ENCODE measurements at regions not wholly inside any gene's neighbourhood (a gene's known extent, or its start where the extent isn't known, plus 50 kb on each side); places are given as distances from the start of the nearest gene placed in this dataset.
A peak's percentile ranks its signal among the peaks of the same experiment; 100 is the strongest.
"Not testable (repeated sequence)": the region's sequence is repeated elsewhere in the genome, so short reads cannot be mapped to it uniquely, and the experiment has no call there.

DNA sequence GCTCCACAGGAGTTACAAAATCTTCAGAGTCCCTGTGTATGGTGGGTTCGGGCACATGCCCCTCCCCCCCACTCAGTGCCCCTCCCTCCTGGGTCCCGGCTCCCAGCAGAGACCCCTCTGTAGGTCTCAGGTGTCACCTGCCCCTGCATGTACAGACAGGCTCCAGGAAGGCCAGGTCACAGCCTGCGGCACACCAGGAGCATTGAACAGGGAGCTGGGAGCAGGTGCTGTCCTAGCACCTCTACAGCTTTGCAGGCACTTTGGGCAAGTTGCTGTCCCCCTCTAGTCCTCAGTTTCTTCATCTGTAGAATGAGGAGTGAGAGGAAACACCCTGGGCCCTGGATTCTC is 80.1 kb upstream of the RTL6 start:
- no peak for DNase-seq (ENCODE audit: low read depth in 2 of 3, low spot score in 2 of 3)

DNA sequence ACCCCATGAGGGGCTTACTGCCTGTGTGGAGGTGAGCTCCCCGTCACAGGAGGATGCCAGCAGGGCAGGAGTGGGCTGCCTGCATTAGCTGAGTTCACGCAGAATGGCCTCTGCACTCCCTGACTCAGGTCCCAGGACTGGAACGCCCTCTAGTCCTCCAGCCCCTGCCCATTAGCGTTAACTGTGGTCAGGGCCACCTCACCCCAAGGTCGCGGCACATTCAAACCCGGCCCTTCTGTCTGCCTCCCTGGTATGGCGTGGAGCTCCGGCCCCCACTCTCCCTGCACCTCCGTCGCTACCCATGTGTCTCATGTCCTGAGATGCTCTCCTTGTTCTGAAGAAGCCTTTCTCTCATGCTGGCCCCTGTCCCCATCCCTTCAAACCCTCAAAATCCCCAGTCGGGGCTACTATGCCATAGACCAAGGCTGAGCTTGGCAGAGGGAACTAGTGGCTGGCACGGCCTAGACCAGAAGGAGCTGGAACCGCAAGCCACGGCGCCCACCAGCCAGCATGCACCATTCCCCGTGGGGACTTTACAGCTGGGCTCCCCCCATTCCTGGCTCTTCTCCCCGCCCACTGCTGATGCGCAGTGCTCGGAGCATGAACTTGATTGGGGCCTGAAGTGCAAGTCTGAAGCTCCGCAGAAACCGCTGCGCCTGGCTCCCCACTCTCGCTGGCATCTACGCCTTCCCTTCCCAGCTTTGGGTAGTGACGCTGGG is 79.5 kb upstream of the RTL6 start:
- no peak for DNase-seq (ENCODE audit: low read depth in 2 of 3, low spot score in 2 of 3)

DNA sequence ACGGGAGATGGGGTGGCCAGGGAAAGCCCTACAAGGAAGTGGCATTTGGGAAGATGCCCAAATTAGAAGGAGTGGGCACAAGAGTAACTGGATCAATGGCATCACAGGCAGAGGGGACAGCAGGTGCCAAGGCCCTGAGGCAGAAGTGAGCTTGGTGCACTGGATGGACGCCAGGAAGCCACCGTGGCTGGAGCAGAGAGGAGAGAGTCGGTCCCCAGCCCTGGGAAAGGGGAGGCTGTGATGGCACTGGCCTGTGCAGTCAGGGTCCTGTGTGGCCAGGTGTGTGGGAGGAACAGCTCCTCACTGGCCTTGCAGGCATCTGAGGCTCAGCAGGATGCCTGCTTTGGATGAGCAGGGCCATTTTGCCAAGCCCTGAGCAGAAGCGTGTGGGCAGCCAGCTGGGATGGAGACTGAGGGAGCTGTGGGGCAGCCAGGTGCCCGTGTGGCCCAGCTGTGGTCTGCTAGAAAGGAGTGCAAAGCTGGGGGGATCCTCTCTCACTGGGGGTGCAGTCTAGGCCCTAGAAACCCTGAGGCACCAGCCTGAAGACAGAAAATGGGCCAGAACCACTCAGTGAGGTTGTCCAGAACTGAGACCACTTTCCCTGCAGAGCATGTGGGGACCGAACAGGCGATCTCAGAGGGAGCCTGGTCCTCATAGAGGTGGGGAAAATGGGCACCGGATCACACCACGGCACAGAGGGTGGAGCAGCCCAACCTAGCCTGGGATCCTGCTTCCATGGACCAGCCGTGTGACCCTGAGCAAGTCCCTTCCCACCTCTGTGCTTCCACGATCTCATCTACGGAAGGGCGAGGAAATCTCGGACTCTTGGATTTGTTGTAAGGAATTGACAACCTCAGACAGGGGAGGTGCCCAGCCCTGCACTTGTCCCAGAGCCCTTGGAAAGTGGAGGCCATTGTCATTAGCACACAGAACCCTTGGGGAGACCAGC is 78.6 kb upstream of the RTL6 start:
- DNase-seq (ENCODE audit: low read depth in 2 of 3, low spot score in 2 of 3): no peak

DNA sequence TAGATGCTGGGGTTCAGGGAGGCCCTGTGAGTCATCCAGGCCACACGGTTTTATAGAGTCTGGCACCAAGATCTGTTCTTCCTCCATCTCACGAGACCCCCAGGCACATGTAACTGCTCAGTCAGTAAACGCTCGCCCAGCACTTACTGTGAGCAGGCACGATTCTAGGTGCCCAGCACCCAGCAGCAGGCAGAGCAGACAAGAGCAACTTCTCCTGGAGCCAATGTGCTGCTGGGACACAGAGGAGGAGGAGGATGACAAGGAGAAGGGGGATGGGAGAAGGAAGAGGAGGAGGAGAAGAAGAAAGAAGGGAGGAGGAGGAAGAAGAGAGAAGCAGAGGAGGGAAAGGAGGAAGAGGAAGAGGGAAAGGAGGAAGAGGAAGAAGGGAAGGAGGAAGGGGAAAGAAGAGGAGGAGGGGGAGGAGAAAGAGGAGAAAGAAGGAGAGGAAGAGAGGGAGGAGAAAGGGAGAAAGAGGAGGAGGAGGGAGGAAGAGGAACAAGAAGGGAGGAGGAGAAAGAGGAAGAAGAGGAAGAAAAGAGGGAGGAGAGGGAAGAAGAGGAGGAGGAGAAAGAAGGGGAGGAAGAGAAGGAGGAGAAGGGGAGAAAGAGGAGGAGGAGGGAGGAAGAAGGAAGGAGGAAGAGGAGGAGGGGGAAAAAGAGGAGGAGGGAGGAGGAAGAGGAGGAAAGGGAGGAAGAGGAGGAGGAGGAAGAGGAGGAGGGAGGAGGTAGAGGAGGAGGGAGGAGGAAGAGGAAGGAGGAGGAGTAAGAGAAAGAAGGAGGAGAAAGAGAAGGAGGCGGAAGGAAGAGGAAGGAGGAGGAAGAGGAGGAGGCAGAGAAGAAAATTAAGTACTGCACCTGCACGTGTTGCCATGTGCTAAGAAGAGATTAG is 77.6 kb upstream of the RTL6 start:
- DNase-seq (ENCODE audit: low read depth in 2 of 3, low spot score in 2 of 3): no peak

DNA sequence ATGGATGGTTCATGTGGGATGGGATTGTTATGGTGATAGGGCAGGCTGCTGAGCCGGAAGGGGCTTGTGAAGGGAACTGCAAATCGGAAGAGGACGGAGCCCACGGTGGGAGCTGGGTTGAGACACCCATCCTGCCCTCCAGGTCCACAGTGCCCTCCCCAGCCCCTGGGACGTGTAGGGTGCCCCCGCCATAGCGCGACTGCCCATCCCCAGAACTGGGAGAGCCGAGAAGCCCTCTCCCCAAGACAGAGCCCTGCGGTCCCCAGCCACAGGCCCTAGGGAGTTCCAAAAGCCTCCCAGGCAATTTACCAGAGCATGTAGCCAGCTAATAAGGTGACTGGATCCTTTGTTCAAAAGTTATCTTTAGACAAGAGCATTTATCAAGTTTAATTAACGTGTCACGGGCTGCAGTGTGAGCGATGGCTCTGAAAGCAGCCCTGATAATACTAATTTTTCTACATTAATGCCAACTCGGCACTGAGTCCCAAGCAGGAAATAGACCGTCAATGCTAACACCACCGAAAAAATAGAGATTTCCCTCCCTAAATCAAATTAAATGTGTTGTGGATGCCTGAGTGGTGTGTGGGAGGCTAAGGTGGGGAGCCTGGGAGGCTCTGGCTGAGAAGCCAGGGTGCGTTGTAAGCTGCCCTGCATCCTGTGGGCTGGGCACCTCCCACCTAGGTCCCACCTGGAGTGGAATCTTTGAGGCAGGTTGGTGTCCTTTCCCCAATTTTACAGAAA is 76.8 kb upstream of the RTL6 start:
- DNase-seq (ENCODE audit: low read depth in 2 of 3, low spot score in 2 of 3): no peak

DNA sequence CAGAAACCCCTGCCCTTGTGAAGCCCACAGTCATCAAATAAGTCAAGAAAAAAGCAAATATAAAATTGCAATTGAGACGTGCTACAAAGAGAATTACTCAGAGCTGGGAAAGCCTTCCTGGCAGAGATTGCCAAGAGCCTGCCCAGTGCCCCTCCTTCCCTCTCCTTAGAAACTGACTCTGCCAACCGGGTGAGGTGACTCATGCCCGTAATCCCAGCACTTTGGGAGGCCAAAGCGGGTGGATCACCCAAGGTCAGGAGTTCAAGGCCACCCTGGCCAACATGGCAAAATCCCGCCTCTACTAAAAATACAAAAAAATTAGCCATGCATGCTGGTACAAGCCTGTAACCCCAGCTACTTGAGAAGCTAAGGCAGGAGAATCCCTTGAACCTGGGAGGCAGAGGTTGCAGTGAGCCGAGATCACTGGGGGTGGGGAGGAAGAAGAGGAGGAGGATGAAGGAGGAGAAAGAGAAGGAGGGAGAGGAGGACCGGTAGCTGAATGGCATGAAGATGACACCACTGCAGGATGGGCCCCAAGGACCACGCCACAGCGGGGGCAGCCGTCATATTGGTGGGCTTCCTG is 76.1 kb upstream of the RTL6 start:
- DNase-seq (ENCODE audit: low read depth in 2 of 3, low spot score in 2 of 3): no peak

DNA sequence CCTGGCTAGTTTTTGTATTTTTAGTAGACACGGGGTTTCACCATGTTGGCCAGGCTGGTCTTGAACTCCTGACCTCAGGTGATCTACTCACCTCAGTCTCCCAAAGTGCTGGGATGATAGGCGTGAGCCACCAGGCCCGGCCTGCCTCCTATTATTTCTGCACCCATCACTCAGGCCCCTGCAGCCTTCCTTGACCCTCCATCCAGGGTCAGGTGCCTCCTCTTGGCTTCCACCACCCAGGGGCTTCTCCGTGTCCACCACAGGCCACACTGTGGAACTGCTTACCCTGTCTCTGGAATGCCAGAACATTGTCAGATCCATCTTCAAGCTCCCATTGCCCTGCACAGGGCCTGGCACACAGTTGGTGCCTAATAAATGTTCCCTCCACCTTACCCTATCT is 75.4 kb upstream of the RTL6 start:
- DNase-seq (ENCODE audit: low read depth in 2 of 3, low spot score in 2 of 3): no peak

DNA sequence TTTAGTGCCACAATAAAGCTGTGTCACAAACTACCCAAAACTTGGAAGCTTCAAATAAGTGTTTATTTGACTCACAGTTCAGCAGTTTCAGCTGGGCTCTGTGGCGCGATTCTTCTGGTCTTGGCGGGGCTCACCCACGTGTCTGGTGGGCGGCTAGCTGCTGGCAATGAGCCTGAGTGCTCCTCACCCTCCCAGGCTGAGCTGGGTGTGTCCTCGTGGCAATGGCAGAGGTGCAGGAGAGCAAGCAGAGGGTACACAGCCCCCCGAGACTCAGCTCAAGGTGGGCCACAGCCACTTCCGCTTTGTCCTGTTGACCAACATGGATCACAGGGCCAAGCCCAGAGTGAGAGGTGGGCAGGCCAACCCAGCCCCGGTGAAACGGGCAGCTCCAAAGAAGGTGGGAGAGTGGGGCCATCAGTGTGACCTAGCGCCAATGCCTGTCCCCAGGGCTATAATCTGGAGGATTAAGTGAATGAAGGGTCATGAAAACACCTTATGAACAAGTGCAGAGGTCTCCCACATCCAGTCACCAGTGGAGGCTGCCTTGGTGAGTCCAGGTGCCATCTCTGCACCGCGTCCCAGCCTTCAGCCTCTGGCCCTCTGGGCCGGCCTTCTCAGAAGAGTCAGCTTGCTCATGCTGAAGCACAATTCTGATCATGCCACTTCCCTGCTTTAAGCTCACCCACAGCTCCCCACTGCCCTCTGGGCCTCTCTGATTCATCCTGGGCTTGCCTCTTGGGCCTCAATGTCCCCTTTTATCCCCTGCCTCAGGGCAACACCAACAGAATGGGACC is 74.6 kb upstream of the RTL6 start:
- no peak for DNase-seq (ENCODE audit: low read depth in 2 of 3, low spot score in 2 of 3)

DNA sequence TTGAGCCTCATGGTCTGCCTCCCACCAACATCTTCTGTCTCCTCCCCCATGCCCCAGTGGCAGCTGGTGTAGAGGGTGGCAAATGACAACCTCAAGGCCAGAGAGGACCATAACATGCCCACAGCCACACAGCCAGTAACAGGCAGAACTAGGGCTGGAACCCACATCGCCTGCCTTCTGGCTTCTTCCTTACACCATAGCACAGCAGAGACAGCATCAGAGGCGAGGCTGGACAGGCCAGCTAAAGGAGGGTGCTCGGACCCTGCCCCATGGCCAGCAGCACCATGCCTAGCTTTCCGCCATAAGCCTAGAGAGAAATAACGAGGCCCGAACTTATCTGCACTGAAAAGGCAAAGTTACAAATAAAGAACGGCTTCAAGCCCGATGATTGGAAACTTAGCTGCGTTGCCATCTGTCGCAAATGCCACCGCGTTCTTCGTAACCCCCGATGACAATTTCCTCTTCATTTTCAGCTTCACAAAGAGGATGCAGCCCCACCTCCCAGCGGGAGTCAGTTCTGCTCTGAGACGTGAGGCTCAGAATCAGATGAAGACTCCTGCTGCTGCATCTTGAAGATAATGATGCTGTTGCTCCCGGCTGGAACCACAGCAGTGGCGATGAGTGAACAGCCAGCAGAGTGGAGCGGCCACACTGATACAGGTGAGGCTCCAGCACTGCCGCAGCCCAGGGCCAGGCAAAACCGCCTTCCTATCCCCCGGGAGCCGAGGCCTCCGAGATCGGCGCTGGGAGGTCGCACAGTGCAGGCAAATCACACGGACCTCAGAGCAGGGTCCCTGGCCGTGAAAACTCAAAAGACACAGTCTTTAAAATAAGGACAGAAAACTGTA is 73.8 kb upstream of the RTL6 start:
- DNase-seq (ENCODE audit: low read depth in 2 of 3, low spot score in 2 of 3): no peak

DNA sequence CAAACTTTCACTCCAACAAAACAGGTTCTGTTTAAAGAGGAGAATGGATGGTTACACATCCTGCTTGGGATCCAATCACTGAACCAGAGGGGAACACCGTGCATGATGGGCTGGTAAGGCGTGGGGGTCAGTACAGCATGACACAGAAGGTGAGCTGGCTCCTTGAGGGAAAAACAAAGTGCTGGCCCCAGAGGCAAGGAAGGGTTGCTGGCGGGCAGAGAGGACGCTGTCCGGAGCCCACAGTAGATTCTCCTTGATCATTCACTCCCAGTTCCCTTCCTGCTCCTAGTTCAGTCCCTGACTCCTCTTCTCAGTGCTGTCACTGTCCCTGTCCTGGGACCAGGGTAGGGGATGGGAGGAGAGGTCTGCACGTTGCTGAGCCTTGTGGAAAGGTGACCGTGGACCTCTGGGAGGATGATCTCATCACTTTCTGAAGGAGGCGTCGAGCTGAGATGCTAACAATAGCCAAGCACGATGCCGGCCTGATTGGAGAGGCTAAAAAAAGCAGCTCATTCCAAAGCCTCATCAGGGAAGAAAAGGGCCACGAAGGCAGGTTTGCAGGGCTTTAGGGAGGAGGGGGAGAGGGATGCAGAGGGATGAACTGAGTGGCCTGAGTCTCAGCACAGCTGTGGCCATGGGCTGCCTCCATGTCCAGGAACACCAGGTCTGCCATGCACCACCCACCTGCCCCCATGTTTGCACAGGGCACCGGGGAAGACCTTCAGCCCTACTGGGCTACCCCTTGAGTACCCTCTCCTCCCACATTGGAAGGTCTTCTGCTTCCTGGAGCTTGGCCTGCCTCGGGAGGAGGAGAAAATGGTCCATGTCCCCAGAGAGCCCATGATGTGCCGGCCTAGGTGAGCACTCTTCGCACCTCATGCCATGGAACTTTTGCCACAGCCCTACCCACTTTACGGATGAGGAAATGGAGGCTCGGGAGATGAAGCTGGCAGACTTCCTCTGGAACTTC is 72.7 kb upstream of the RTL6 start:
- no peak for DNase-seq (ENCODE audit: low read depth in 2 of 3, low spot score in 2 of 3)

DNA sequence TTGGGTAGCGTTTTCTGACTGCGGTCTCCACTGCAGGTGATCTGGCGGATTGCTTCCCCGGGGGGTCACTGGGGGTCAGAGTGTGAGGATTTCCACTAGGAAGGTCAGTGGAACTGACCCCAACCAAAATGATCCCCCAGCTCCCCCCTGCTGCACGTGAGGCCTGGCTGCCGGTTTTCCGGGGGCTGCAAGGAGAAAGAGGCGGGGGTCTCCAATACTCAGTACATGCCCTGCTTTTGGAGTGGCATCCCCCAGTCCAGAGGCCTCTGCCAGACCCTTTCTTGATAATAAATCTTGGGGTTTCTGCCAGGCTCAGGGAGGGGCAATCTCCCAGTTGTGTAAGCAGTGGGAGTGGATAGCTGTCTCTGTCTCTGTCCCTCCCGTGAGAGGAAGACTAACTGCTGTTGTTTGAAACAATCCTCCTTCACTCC is 71.5 kb upstream of the RTL6 start:
- DNase-seq (ENCODE audit: low read depth in 2 of 3, low spot score in 2 of 3): no peak

DNA sequence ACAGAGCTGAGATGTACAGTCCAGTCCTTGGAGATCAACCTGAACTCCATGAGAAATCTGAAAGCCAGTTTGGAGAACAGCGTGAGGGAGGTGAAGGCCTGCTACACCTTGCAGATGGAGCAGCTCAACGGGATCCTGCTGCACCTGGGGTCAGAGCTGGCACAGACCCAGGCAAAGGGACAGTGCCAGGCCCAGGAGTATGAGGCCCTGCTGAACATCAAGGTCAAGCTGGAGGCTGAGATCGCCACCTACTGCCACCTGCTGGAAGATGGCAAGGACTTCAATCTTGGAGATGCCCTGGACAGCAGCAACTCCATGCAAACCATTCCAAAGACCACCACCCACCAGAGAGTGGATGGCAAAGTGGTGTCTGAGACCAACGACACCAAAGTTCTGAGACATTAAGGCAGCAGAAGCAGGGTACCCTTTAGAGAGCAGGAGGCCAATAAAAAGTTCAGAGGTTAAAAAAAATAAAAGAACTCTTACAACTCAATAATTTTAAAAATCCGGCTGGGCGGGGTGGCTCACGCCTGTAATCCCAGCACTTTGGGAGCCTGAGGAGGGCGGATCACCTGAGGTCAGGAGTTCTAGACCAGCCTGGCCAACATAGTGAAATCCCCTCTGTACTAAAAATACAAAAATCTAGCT is 69.9 kb upstream of the RTL6 start:
- peak in 1 of 3 experiments; percentile 5 for DNase-seq (ENCODE audit: low read depth in 2 of 3, low spot score in 2 of 3)

DNA sequence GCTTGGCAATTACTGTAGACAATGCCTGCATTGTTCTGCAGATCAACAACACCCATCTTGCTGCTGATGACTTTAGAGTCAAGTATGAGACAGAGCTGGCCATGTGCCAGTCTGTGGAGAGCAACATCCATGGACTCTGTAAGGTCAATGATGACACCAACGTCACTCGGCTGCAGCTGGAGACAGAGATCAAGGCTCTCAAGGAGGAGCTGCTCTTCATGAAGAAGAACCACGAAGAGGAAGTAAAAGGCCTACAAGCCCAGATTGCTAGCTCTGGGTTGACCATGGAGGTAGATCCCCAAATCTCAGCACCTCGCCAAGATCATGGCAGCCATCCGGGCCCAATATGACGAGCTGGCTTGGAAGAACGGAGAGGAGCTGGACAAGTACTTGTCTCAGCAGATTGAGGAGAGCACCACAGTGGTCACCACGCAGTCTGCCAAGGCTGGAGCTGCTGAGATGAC is 69.4 kb upstream of the RTL6 start:
- not testable (repeated sequence) for DNase-seq (ENCODE audit: low read depth in 2 of 3, low spot score in 2 of 3)

DNA sequence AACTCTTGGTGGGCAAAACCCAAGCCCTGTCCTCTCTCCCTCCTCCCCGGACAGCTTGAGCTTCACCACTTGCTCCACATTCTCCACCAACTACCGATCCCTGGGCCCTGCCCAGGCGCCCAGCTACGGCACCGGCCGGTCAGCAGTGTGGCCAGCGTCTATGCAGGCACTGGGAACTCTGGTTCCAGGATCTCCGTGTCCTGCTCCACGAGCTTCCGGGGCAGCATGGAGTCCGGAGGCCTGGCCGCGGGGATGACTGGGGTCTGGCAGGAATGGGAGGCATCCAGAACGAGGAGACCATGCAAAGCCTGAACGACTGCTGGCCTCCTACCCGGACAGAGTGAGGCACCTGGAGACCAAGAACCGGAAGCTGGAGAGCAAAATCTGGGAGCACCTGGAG is 68.9 kb upstream of the RTL6 start:
- DNase-seq (ENCODE audit: low read depth in 2 of 3, low spot score in 2 of 3): no peak

DNA sequence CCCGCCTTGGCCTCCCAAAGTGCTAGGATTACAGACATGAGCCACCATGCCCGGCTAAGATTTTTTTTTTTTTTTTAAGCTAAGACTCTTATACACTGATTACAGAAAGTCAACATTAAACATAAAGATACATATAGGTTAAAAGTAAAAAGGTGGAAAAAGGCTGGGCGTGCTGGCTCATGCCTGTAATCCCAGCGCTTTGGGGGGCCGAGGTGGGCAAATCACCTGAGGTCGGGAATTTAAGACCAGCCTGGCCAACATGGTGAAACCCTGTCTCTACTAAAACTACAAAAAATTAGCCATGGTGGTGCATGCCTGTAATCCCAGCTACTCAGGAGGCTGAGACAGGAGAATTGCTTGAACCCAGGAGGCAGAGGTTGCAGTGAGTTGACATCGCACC is 64.6 kb upstream of the RTL6 start:
- not testable (repeated sequence) for DNase-seq (ENCODE audit: low read depth in 2 of 3, low spot score in 2 of 3)

DNA sequence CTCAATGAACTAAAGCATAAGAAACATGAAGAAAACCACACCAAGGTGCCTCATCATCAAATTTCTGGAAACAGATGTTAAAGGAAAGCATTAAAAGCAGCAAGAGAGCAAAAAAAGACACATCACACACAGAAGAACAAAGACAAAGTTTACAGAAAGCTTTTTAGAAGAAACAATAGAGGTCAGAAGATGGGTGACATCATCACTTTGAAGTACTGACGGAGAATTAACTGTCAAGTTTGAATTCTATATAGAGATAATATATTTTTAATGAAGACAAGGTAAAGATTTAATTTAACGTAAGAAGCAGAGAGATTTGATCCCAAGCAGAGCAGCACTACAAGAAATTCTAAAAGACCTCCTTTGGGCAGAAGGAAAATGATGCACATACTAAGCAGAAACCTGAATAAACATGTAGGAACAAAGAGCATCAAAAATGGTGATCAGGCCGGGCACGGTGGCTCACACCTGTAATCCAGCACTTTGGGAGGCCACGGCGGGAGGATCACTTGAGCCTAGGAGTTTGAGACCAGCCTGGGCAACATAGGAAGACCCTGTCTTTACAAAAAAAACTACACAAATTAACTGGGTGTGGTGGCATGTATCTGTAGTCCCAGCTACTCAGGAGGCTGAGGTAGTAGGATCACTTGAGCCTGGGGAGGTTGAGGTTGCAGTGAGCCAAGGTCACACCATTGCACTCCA is 63.3 kb upstream of the RTL6 start:
- DNase-seq (ENCODE audit: low read depth in 2 of 3, low spot score in 2 of 3): no peak

All from activated CD8-positive, alpha-beta memory T cell treated with anti-CD3 and anti-CD28 coated beads for 48 hours (primary cell).